Uterus (tissue), 3 donors: ENCODE measurements at regions not wholly inside any gene's neighbourhood (a gene's known extent, or its start where the extent isn't known, plus 50 kb on each side); places are given as distances from the start of the nearest gene placed in this dataset.

Experiments used
- DNase-seq, 2 donors: peaks; one replicate each; pipeline ENCODE4 v3.0.0-alpha.2; 2019 to 2020
- H3K27ac ChIP-seq, 2 donors: fragments of 200-600 bp; sonication (generic); 1 replicate in 1 of 2; 2 replicates in 1 of 2; pipeline ENCODE4 v1.5.1; 2016 to 2018
- H3K27me3 ChIP-seq, 2 donors: fragments of 200-600 bp; sonication (generic); one replicate each; pipeline ENCODE4 v1.5.1; 2018 to 2019; ENCODE audit warnings: control low read depth in 1 of 2
- H3K36me3 ChIP-seq, 2 donors: fragments of 200-600 bp; sonication (generic); one replicate each; pipeline ENCODE4 v1.5.1; 2019; ENCODE audit warnings: control low read depth in 1 of 2
- H3K4me1 ChIP-seq, 2 donors: fragments of 200-600 bp; sonication (generic); one replicate each; pipeline ENCODE4 v1.5.1; 2018 to 2019; ENCODE audit warnings: control low read depth in 1 of 2
- H3K4me3 ChIP-seq, 2 donors: fragments of 200-600 bp; sonication (generic); 1 replicate in 1 of 2; 2 replicates in 1 of 2; pipeline ENCODE4 v1.5.1; 2018 to 2019; ENCODE audit warnings: mild to moderate bottlenecking in 1 of 2
- H3K9me3 ChIP-seq, 2 donors: fragments of 200-600 bp; sonication (generic); one replicate each; pipeline ENCODE4 v1.5.1; 2019; ENCODE audit warnings: control low read depth in 1 of 2
- CTCF ChIP-seq, 4 experiments: fragments of 200-600 bp in 2 of 4; fragments of 450-650 bp in 2 of 4; sonication (generic) in 2 of 4; IDR thresholded peaks; one replicate each; pipeline ENCODE4 v1.5.1; 2016 to 2019; ENCODE audit warnings: antibody characterized with exemption in 4 of 4, mild to moderate bottlenecking in 2 of 4, moderate library complexity in 1 of 4
- POLR2A ChIP-seq, 2 donors: fragments of 450-650 bp; IDR thresholded peaks; one replicate each; pipeline ENCODE4 v1.6.1; 2016; ENCODE audit warnings: antibody characterized with exemption in 2 of 2, mild to moderate bottlenecking in 1 of 2, moderate library complexity in 1 of 2
- intact Hi-C: fragments of 100-400 bp; cut with DNase I; formaldehyde crosslinking; loops from one replicate; pipeline ENCODE4 v1.15.1; 2023; ENCODE audit warnings: low total_unique reads
- donor health status: DM: yes; HTN: yes; CAD: no.

- Histone ChIP-seq H3K9me3 (no peaks in the 10 kb centered on the region), H3K4me3 (no peak overlapping the region), H3K27me3 (no peaks in the 10 kb centered on the region), H3K36me3 (no peaks in the 10 kb centered on the region), H3K4me1 (no peaks in the 10 kb centered on the region), H3K27ac (no peak overlapping the region)
- intact Hi-C loops, result no loop called here
- DNase-seq, result no peak
- no peak for TF ChIP-seq CTCF (IDR thresholded peaks at IDR 0.05)
Observed at GRCh38 chr21:35397781-35398180, 348.7 kb upstream of the RUNX1 start.

GRCh38 chr21:35396655-35397054, 347.6 kb upstream of the RUNX1 start:
- DNase-seq, result no peak
- Histone ChIP-seq H3K4me3 (no peak overlapping the region), H3K4me1 (no peaks in the 10 kb centered on the region), H3K9me3 (no peaks in the 10 kb centered on the region), H3K36me3 (no peaks in the 10 kb centered on the region), H3K27ac (no peak overlapping the region), H3K27me3 (no peaks in the 10 kb centered on the region)
- intact Hi-C loops, result no loop called here
- TF ChIP-seq POLR2A (IDR thresholded peaks at IDR 0.05) (no peak), CTCF (IDR thresholded peaks at IDR 0.05) (no peak)

- Histone ChIP-seq H3K4me3 (no peak overlapping the region), H3K27ac (no peak overlapping the region), H3K36me3 (no peaks in the 10 kb centered on the region), H3K4me1 (no peaks in the 10 kb centered on the region), H3K27me3 (no peaks in the 10 kb centered on the region), H3K9me3 (no peaks in the 10 kb centered on the region)
- DNase-seq, result no peak
- TF ChIP-seq CTCF (IDR thresholded peaks at IDR 0.05), result no peak
- no peak for TF ChIP-seq POLR2A (IDR thresholded peaks at IDR 0.05)
- intact Hi-C loops, result no loop called here
Observed at GRCh38 chr21:35395728-35396127, 346.6 kb upstream of the RUNX1 start.

GRCh38 chr21:35394634-35395369, 345.7 kb upstream of the RUNX1 start:
- TF ChIP-seq POLR2A (IDR thresholded peaks at IDR 0.05) (no peak), CTCF (IDR thresholded peaks at IDR 0.05) (no peak)

GRCh38 chr21:35394049-35394448, 344.9 kb upstream of the RUNX1 start:
- H3K36me3 ChIP-seq, result no peaks in the 10 kb centered on the region
- intact Hi-C loops, result no loop called here
- no peak for TF ChIP-seq POLR2A (IDR thresholded peaks at IDR 0.05)
- TF ChIP-seq CTCF (IDR thresholded peaks at IDR 0.05), result no peak
- no peak overlapping the region for H3K4me3 ChIP-seq
- DNase-seq, result no peak
- H3K4me1 ChIP-seq, result no peaks in the 10 kb centered on the region
- H3K27ac ChIP-seq, result no peak overlapping the region
- no peaks in the 10 kb centered on the region for H3K9me3 ChIP-seq
- H3K27me3 ChIP-seq, result no peaks in the 10 kb centered on the region

More at GRCh38 chr21:35394634-35395369, 345.7 kb upstream of the RUNX1 start:
- Histone ChIP-seq H3K4me1 (no peaks in the 10 kb centered on the region), H3K27ac (no peak overlapping the region), H3K36me3 (no peaks in the 10 kb centered on the region), H3K27me3 (no peaks in the 10 kb centered on the region), H3K4me3 (no peak overlapping the region), H3K9me3 (no peaks in the 10 kb centered on the region)
- intact Hi-C loops, result no loop called here
- DNase-seq, result no peak
